Stomach (tissue), 8 donors: ENCODE measurements at regions not wholly inside any gene's neighbourhood (a gene's known extent, or its start where the extent isn't known, plus 50 kb on each side); places are given as distances from the start of the nearest gene placed in this dataset.
"Not testable (repeated sequence)": the region's sequence is repeated elsewhere in the genome, so short reads cannot be mapped to it uniquely, and the experiment has no call there.

Experiments
- DNase-seq, 2 donors: peaks; one replicate each; pipeline versions ENCODE4 v3.0.0 to v3.0.0-alpha.2; 2013 to 2019
- H3K27ac ChIP-seq, 5 donors: fragments of 200-600 bp in 4 of 5; sonication (generic) in 4 of 5; one replicate each; pipeline ENCODE4 v1.5.1; 2013 to 2019; ENCODE audit warnings: mild to moderate bottlenecking in 1 of 5, moderate library complexity in 1 of 5
- H3K27me3 ChIP-seq, 3 donors: fragments of 200-600 bp; sonication (generic); one replicate each; pipeline ENCODE4 v1.5.1; 2017 to 2019; ENCODE audit warnings: mixed run types in 1 of 3
- H3K36me3 ChIP-seq, 4 donors: fragments of 200-600 bp; sonication (generic); 1 replicate in 3 of 4; 2 replicates in 1 of 4; pipeline ENCODE4 v1.5.1; 2016 to 2019
- H3K4me1 ChIP-seq, 4 donors: fragments of 200-600 bp; sonication (generic); one replicate each; pipeline ENCODE4 v1.5.1; 2016 to 2019
- H3K4me3 ChIP-seq, 4 donors: fragments of 200-600 bp; sonication (generic) in 3 of 4; one replicate each; pipeline ENCODE4 v1.5.1; 2016 to 2019; ENCODE audit warnings: mild to moderate bottlenecking in 1 of 4
- H3K9me3 ChIP-seq, 4 donors: fragments of 200-600 bp; sonication (generic); one replicate each; pipeline ENCODE4 v1.5.1; 2016 to 2019
- EP300 ChIP-seq: sonication (generic); formaldehyde crosslinking; IDR thresholded peaks from one replicate; pipeline ENCODE4 v1.6.1; 2017; ENCODE audit warnings: antibody characterized with exemption
- POLR2A ChIP-seq, 4 donors: fragments of 450-650 bp; IDR thresholded peaks; one replicate each; pipeline ENCODE4 v1.6.1; 2016; ENCODE audit warnings: antibody characterized with exemption in 4 of 4, control low read depth in 2 of 4, mild to moderate bottlenecking in 1 of 4, moderate library complexity in 1 of 4
- POLR2AphosphoS5 ChIP-seq, 3 donors: sonication (generic); formaldehyde crosslinking; IDR thresholded peaks; one replicate each; pipeline ENCODE4 v1.6.1; 2016; ENCODE audit warnings: antibody characterized with exemption in 3 of 3
- WGBS, 5 donors: extraction: QIAGEN DNeasy Blood & Tissue Kit in 3 of 5; methylation state at CpG; one replicate each; pipeline versions ENCODE4 v1.1.5 to v1.1.7; 2013 to 2018; 5-methylcytosine and 5-hydroxymethylcytosine counted together
- intact Hi-C: fragments of 100-400 bp; cut with DNase I; formaldehyde crosslinking; loops from one replicate; pipeline ENCODE4 v1.15.1; 2023; ENCODE audit warnings: low total_unique reads
- TF ChIP-seq, protein P1 (sequence below), 7 experiments: fragments of 450-650 bp in 4 of 7; fragments of 200-600 bp in 3 of 7; sonication (generic) in 3 of 7; IDR thresholded peaks; one replicate each; pipeline ENCODE4 v1.5.1; 2016 to 2019; ENCODE audit warnings: antibody characterized with exemption in 7 of 7, control low read depth in 2 of 7, mild to moderate bottlenecking in 1 of 7
- donor health status: healthy with polysubstance abuse.
- donor health status: Bipolar disorder and iron deficiency.
- donor health status: healthy.

DNA sequence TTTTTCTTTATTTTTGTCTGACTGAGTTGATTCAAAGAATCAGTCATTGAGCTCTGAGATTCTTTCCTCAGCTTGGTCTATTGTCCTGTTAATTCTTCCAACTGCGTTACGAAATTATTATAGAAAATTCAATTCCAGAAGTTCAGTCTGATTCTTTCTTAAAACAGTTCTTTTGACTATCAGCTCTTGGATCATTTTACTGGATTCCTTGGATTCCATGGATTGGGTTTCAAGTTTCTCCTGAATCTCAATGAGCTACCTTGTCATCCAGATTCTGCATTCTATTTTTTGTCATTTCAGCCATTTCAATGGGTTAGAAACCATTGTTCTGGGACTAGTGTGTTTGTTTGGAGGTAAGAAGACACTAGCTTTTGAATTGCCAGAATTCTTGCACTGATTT, 169.3 kb downstream of the PCDH20 start:
- no peak for DNase-seq
- TF ChIP-seq POLR2A (IDR thresholded peaks at IDR 0.05) (no peak), EP300 (no peak)
- H3K27ac ChIP-seq: no peak overlapping the region
- H3K4me3 ChIP-seq: no peak overlapping the region
- H3K27me3 ChIP-seq: no peaks in the 10 kb centered on the region
- H3K36me3 ChIP-seq: no peaks in the 10 kb centered on the region
- H3K4me1 ChIP-seq: no peaks in the 10 kb centered on the region
- intact Hi-C loops: no loop called here
- 68 to 100% (median 79%) methylated on average over 2 of the region's 2 CpGs for WGBS, 5 donors
- H3K9me3 ChIP-seq: peaks cover 0 to 7% (median 5%) of the 10 kb centered on the region in 4 donors

DNA sequence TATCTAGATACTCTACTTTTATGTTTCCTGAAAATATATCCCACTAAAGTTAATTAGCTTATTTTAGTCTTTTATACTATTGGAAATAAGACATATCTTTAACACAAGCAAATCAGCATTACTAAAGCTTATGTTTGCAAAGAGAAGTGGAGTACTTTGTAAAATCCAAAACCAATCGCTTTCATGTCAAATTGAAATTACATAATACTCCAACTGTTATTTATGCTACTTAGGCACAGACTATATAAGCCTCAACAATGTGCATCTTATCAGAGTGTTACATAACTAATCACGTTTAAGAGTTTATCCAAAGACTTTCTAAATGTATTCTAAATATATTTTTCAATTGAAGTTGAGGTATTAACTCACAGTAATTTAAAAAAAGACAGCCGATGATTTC, 200.0 kb downstream of the PCDH20 start:
- no peak overlapping the region for H3K27ac ChIP-seq
- no peak for DNase-seq
- no peaks in the 10 kb centered on the region for H3K4me1 ChIP-seq
- TF ChIP-seq, protein P1, sequence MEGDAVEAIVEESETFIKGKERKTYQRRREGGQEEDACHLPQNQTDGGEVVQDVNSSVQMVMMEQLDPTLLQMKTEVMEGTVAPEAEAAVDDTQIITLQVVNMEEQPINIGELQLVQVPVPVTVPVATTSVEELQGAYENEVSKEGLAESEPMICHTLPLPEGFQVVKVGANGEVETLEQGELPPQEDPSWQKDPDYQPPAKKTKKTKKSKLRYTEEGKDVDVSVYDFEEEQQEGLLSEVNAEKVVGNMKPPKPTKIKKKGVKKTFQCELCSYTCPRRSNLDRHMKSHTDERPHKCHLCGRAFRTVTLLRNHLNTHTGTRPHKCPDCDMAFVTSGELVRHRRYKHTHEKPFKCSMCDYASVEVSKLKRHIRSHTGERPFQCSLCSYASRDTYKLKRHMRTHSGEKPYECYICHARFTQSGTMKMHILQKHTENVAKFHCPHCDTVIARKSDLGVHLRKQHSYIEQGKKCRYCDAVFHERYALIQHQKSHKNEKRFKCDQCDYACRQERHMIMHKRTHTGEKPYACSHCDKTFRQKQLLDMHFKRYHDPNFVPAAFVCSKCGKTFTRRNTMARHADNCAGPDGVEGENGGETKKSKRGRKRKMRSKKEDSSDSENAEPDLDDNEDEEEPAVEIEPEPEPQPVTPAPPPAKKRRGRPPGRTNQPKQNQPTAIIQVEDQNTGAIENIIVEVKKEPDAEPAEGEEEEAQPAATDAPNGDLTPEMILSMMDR (IDR thresholded peaks at IDR 0.05): no peak
- TF ChIP-seq POLR2AphosphoS5 (IDR thresholded peaks at IDR 0.05) (no peak), EP300 (no peak)
- 53 to 61% (median 54%) methylated on average over 3 of the region's 3 CpGs for WGBS, 5 donors
- H3K27me3 ChIP-seq: no peaks in the 10 kb centered on the region
- no peaks in the 10 kb centered on the region for H3K36me3 ChIP-seq
- intact Hi-C loops: no loop called here
- H3K4me3 ChIP-seq: no peak overlapping the region
- peaks cover 0 to 16% (median 5%) of the 10 kb centered on the region in 4 donors for H3K9me3 ChIP-seq

DNA sequence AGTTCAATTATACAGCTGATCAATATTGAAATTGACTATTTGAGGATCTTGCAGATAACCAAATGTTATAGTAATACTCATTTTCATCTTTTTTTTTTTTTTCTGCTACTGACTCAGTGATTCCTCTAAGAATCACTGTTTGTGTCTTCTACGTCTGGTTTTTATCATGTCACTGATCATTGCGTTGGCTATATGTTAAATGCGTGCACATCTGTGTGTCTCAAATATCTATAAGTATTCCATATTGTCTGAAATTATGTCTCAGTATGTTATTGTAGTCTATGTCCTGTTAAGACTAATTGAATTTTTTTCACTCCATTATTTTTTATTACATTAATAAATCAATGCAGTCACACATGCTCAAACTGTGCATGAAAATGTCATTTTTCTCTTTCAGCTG, 200.5 kb downstream of the PCDH20 start:
- peaks cover 0 to 16% (median 5%) of the 10 kb centered on the region in 4 donors for H3K9me3 ChIP-seq
- no peaks in the 10 kb centered on the region for H3K27me3 ChIP-seq
- H3K36me3 ChIP-seq: no peaks in the 10 kb centered on the region
- 70 to 91% (median 84%) methylated on average over 3 of the region's 3 CpGs for WGBS, 5 donors
- intact Hi-C loops: no loop called here
- H3K4me1 ChIP-seq: no peaks in the 10 kb centered on the region
- DNase-seq: no peak
- no peak overlapping the region for H3K4me3 ChIP-seq
- TF ChIP-seq, protein P1 (IDR thresholded peaks at IDR 0.05): no peak
- TF ChIP-seq POLR2A (IDR thresholded peaks at IDR 0.05): no peak
- TF ChIP-seq EP300: no peak
- TF ChIP-seq POLR2AphosphoS5 (IDR thresholded peaks at IDR 0.05): no peak
- no peak overlapping the region for H3K27ac ChIP-seq

DNA sequence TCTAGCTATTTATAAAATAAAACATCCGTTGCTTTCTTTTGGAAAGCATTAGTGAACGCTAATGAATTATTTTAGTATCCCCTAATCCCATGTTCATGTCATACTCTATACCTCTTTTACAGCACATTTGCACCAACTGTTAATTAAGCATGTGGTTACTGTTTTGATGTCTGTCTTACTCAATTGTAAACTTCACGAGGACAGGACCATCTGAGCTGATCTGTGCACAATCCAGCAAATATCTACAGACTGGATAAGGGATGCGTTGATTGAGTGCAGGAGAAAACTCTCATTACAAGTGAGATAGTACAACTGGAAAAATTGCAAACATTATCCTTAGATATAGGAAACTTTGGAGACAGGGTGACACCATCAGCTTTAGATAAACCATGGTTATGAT, 201.1 kb downstream of the PCDH20 start:
- 56 to 58% (median 56%) methylated on average over 4 of the region's 4 CpGs for WGBS, 5 donors

DNA sequence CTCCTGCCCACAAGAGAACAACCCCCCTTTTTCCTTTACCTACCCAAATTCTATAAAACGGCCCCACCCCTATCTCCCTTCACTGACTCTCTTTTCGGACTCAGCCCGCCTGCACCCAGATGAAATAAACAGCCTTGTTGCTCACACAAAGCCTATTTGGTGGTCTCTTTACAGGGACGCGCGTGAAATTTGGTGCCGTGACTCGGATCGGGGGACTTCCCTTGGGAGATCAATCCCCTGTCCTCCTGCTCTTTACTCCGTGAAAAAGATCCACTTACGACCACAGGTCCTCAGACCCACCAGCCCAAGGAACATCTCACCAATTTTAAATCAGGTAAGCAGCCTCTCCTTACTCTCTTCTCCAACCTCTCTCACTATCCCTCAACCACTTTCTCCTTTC, 209.8 kb downstream of the PCDH20 start:
- H3K9me3 ChIP-seq, H3K4me3 ChIP-seq, DNase-seq, H3K27ac ChIP-seq, H3K27me3 ChIP-seq, intact Hi-C loops, H3K4me1 ChIP-seq, H3K36me3 ChIP-seq: not testable (repeated sequence)
- WGBS, 5 donors: 87 to 93% (median 91%) methylated on average over 11 of the region's 11 CpGs

More for the DNA sequence above, 201.1 kb downstream of the PCDH20 start:
- Histone ChIP-seq H3K9me3 (peaks cover 0 to 14% (median 5%) of the 10 kb centered on the region in 4 donors), H3K27ac (no peak overlapping the region), H3K4me3 (no peak overlapping the region), H3K36me3 (no peaks in the 10 kb centered on the region), H3K27me3 (no peaks in the 10 kb centered on the region), H3K4me1 (no peaks in the 10 kb centered on the region)
- intact Hi-C loops: no loop called here
- no peak for TF ChIP-seq POLR2AphosphoS5 (IDR thresholded peaks at IDR 0.05)
- no peak for TF ChIP-seq POLR2A (IDR thresholded peaks at IDR 0.05)
- TF ChIP-seq, protein P1 (IDR thresholded peaks at IDR 0.05): no peak
- TF ChIP-seq EP300: no peak
- DNase-seq: no peak
